ENCODE measurements at regions not wholly inside any gene's neighbourhood (a gene's known extent, or its start where the extent isn't known, plus 50 kb on each side); places are given as distances from the start of the nearest gene placed in this dataset.

DNA sequence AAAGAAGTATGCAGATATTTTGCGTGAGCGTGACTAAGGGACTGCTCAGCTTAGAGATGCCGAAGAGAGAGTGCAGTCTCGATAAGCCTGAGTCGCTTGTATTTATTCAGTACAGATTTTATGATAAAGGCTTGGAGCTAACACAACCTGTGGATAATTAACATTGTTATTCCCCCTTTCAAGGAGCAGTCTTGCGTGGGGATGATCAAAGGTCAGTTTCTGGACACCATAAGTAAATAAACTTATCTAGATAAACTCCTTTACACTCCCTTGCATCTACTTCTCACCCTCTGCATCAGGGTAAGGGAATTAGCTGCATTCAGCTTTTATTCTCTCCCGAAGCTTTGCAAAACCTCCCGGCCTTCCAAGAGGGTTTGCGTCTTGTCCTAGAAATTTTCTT is 357.8 kb upstream of the ST8SIA4 start:
- no peaks in the 10 kb centered on the region for H3K4me1 ChIP-seq (ENCODE audit: insufficient read depth, low read length)
- TF ChIP-seq, protein P1, sequence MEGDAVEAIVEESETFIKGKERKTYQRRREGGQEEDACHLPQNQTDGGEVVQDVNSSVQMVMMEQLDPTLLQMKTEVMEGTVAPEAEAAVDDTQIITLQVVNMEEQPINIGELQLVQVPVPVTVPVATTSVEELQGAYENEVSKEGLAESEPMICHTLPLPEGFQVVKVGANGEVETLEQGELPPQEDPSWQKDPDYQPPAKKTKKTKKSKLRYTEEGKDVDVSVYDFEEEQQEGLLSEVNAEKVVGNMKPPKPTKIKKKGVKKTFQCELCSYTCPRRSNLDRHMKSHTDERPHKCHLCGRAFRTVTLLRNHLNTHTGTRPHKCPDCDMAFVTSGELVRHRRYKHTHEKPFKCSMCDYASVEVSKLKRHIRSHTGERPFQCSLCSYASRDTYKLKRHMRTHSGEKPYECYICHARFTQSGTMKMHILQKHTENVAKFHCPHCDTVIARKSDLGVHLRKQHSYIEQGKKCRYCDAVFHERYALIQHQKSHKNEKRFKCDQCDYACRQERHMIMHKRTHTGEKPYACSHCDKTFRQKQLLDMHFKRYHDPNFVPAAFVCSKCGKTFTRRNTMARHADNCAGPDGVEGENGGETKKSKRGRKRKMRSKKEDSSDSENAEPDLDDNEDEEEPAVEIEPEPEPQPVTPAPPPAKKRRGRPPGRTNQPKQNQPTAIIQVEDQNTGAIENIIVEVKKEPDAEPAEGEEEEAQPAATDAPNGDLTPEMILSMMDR (IDR thresholded peaks at IDR 0.05; ENCODE audit: borderline replicate concordance, extremely low read depth, low read length, poor library complexity, severe bottlenecking): no peak
- no peak for TF ChIP-seq EZH2 (IDR thresholded peaks at IDR 0.05; ENCODE audit: borderline replicate concordance, low read depth, low read length, severe bottlenecking)
- H3K27me3 ChIP-seq (ENCODE audit: insufficient read depth, low read length, poor library complexity): no peaks in the 10 kb centered on the region
- H2AFZ ChIP-seq (ENCODE audit: low read depth, low read length): no peak overlapping the region
- no peaks in the 10 kb centered on the region for H3K79me2 ChIP-seq (ENCODE audit: insufficient read depth, low read length)
- no peak overlapping the region for H3K9ac ChIP-seq (ENCODE audit: low read depth, low read length)
- no peak overlapping the region for H3K4me2 ChIP-seq (ENCODE audit: insufficient read depth, low read length)
- H3K36me3 ChIP-seq (ENCODE audit: insufficient read depth, low read length): no peaks in the 10 kb centered on the region
- no peaks in the 10 kb centered on the region for H4K20me1 ChIP-seq (ENCODE audit: insufficient read depth, low read length)
- H3K9me3 ChIP-seq (ENCODE audit: insufficient read depth, low read length, severe bottlenecking): no peaks in the 10 kb centered on the region
- DNase-seq (no peak), ATAC-seq (ENCODE audit: insufficient read depth, low read depth) (no peak)
- no peak overlapping the region for H3K27ac ChIP-seq (ENCODE audit: low read length)
- no peak overlapping the region for H3K4me3 ChIP-seq (ENCODE audit: low read depth in 1 of 2, low read length in 2 of 2)

DNA sequence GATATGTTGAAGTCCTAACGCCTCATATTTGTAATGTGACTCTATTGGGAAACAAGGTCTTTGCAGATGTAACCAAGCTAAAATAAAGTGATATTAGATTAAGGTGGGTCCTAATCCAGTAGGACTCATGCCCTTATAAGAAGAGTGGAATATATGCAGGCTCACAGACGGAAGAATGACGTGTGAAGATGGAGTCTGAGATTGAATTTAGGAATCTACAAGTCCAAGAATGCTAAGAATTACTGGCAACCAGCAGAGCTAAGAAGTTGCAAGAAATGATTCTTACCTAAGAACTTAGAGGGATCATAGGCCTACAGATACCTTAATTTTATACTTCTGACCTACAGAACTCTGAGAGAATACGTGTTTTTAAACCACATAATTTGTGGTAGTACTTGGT is 350.0 kb upstream of the ST8SIA4 start:
- Histone ChIP-seq H3K4me3 (ENCODE audit: low read depth in 1 of 2, low read length in 2 of 2) (no peak overlapping the region), H3K4me1 (ENCODE audit: insufficient read depth, low read length) (no peaks in the 10 kb centered on the region), H4K20me1 (ENCODE audit: insufficient read depth, low read length) (no peaks in the 10 kb centered on the region), H3K36me3 (ENCODE audit: insufficient read depth, low read length) (no peaks in the 10 kb centered on the region), H3K27me3 (ENCODE audit: insufficient read depth, low read length, poor library complexity) (no peaks in the 10 kb centered on the region), H3K27ac (ENCODE audit: low read length) (no peak overlapping the region), H3K9ac (ENCODE audit: low read depth, low read length) (no peak overlapping the region), H3K9me3 (ENCODE audit: insufficient read depth, low read length, severe bottlenecking) (no peaks in the 10 kb centered on the region), H2AFZ (ENCODE audit: low read depth, low read length) (no peak overlapping the region), H3K4me2 (ENCODE audit: insufficient read depth, low read length) (no peak overlapping the region), H3K79me2 (ENCODE audit: insufficient read depth, low read length) (no peaks in the 10 kb centered on the region)
- TF ChIP-seq EZH2 (IDR thresholded peaks at IDR 0.05; ENCODE audit: borderline replicate concordance, low read depth, low read length, severe bottlenecking): no peak
- TF ChIP-seq, protein P1 (IDR thresholded peaks at IDR 0.05; ENCODE audit: borderline replicate concordance, extremely low read depth, low read length, poor library complexity, severe bottlenecking): no peak
- DNase-seq: no peak
- no peak for ATAC-seq (ENCODE audit: insufficient read depth, low read depth)

DNA sequence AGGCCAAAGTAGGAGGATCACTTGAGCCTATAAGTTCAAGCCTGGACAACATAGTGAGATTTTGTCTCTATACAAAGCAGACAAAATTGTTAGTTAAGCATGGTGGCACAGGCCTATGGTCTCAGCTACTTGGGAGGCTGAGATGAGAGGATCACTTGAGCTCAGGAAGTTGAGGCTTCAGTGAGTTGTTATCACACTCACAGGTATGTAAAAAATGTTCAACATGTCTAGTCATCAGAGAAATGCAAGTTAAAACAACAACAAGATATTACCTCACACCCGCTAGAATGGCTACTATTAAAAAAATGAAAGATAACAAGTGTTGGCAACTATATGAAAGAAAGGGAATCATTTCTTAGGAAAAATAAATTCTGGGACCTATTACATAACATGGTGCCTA is 341.5 kb upstream of the ST8SIA4 start:
- Histone ChIP-seq H3K27ac (ENCODE audit: low read length) (no peak overlapping the region), H3K36me3 (ENCODE audit: insufficient read depth, low read length) (no peaks in the 10 kb centered on the region), H3K79me2 (ENCODE audit: insufficient read depth, low read length) (no peaks in the 10 kb centered on the region), H2AFZ (ENCODE audit: low read depth, low read length) (no peak overlapping the region), H3K27me3 (ENCODE audit: insufficient read depth, low read length, poor library complexity) (no peaks in the 10 kb centered on the region), H3K9me3 (ENCODE audit: insufficient read depth, low read length, severe bottlenecking) (no peaks in the 10 kb centered on the region), H3K4me1 (ENCODE audit: insufficient read depth, low read length) (no peaks in the 10 kb centered on the region), H4K20me1 (ENCODE audit: insufficient read depth, low read length) (no peaks in the 10 kb centered on the region), H3K9ac (ENCODE audit: low read depth, low read length) (no peak overlapping the region), H3K4me2 (ENCODE audit: insufficient read depth, low read length) (no peak overlapping the region), H3K4me3 (ENCODE audit: low read depth in 1 of 2, low read length in 2 of 2) (no peak overlapping the region)
- no peak for ATAC-seq (ENCODE audit: insufficient read depth, low read depth)
- TF ChIP-seq, protein P1 (IDR thresholded peaks at IDR 0.05; ENCODE audit: borderline replicate concordance, extremely low read depth, low read length, poor library complexity, severe bottlenecking): no peak
- no peak for TF ChIP-seq EZH2 (IDR thresholded peaks at IDR 0.05; ENCODE audit: borderline replicate concordance, low read depth, low read length, severe bottlenecking)
- DNase-seq: no peak

DNA sequence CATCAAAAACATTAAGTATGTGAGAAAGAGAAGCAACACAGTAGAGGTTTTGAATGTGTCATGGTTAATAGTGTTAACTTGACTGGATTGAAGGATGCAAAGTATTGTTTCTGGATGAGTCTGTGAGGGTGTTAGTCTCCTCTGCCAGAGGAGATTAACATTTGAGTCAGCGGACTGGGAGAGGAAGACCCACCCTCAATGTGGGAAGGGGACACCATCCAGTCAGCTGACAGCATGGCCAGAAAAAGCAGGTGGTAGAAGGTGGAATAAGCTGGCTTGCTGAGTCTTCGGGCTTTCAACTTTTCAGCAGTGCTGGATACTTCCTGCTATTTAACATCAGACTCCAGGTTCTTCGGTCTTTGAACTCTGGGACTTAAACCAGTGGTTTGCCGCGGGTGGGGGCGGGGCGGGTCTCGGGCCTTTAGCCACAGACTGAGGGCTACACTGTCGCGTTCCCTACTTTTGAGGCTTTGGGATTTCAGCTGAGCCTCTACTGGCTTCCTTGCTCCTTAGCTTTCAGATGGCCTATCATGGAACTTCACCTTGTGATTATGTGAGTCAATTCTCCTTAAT is 309.9 kb upstream of the ST8SIA4 start:
- Histone ChIP-seq H3K36me3 (ENCODE audit: insufficient read depth, low read length) (no peaks in the 10 kb centered on the region), H4K20me1 (ENCODE audit: insufficient read depth, low read length) (no peaks in the 10 kb centered on the region), H3K9me3 (ENCODE audit: insufficient read depth, low read length, severe bottlenecking) (peaks cover 2% of the 10 kb centered on the region), H3K79me2 (ENCODE audit: insufficient read depth, low read length) (no peaks in the 10 kb centered on the region), H3K27ac (ENCODE audit: low read length) (no peak overlapping the region), H3K27me3 (ENCODE audit: insufficient read depth, low read length, poor library complexity) (no peaks in the 10 kb centered on the region), H3K4me3 (ENCODE audit: low read depth in 1 of 2, low read length in 2 of 2) (no peak overlapping the region), H3K4me1 (ENCODE audit: insufficient read depth, low read length) (no peaks in the 10 kb centered on the region), H2AFZ (ENCODE audit: low read depth, low read length) (no peak overlapping the region), H3K4me2 (ENCODE audit: insufficient read depth, low read length) (no peak overlapping the region), H3K9ac (ENCODE audit: low read depth, low read length) (no peak overlapping the region)
- no peak for TF ChIP-seq EZH2 (IDR thresholded peaks at IDR 0.05; ENCODE audit: borderline replicate concordance, low read depth, low read length, severe bottlenecking)
- TF ChIP-seq, protein P1 (IDR thresholded peaks at IDR 0.05; ENCODE audit: borderline replicate concordance, extremely low read depth, low read length, poor library complexity, severe bottlenecking): no peak
- ATAC-seq (ENCODE audit: insufficient read depth, low read depth) (no peak), DNase-seq (no peak)

All from DND-41 (cell line).